NCI-H2196 (cell line): ENCODE measurements at regions not wholly inside any gene's neighbourhood (a gene's known extent, or its start where the extent isn't known, plus 50 kb on each side); places are given as distances from the start of the nearest gene placed in this dataset.

Source experiments
- DNase-seq: peaks from one replicate; lab custom pipeline; 2025; ENCODE audit not compliant: unreplicated experiment; lab: John Stamatoyannopoulos, UW

DNA sequence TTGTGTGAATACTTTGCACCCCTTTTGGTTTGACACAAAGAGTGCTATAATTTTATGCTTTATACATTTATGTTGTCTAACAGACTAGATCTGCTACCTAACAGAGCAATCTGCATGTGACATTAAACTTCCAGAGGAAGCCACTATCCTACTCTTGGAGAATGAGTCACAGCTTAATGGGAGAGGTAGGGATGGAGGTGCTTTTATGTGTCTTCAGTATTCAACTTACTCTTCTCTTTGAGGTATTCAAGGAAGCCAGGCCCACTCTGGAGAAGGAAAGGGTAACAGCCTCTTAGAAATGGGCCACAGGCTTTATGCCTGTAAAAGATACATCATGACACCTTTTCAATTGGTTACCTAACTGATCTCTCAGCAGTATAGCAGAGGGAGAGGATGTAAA lies 85.8 kb upstream of the NEUROD1 start:
- DNase-seq = no peak

DNA sequence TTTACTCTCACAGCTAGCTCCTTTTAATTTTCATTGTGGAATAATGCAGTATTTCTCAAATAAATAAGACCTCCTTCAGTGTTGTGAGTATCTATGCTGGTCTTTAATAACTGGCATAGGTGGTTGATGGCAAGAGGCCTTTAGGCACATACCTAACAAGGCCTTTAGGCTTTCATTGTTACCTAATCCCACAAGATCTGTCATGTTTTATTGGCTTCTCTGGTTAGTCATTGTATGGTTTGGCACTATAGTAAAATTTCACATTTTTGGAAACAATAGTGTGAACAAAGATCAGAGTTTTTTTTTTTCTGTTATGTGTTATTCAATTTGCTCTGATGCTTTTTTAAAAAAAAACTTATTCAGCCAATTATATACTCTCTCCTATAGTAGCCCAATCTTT lies 89.8 kb upstream of the NEUROD1 start:
- no peak for DNase-seq

DNA sequence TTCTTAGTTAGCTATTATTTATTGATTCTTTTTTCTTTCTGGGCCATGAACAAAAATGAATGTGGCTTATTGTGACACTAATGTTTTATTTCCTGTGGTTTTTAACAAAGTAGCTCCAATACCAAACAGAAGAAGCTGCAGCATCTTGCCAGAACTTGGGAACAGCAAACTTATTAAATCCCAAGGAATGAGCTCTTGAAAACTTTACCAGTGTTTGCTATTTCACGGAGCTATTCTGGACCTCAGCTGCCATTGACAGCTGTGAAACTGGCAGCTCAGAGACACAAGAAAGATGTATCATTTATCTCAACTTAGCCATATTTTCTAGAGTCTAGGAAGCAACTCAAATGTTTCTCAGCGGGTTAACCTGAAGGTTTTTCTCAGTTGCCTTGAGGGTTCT lies 91.0 kb upstream of the NEUROD1 start:
- no peak for DNase-seq

DNA sequence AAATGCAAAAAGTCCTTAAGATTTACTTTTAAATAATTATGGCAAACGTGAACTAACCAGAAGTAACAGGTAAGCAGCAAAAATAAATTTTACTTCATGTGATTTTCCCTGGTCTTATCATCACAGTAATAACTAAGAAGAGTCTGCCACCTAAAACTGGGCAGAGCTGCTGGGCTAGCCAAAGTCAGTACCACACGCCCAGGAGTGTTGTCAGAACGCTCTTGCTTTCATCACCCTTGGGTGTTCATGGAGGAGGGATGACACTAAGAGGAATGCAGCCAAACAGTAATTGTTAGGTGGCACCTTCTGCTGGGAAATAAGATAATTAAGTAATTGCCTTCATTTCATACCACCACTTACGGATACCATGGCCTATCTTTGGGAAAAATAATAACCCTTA lies 92.0 kb upstream of the NEUROD1 start:
- no peak for DNase-seq

DNA sequence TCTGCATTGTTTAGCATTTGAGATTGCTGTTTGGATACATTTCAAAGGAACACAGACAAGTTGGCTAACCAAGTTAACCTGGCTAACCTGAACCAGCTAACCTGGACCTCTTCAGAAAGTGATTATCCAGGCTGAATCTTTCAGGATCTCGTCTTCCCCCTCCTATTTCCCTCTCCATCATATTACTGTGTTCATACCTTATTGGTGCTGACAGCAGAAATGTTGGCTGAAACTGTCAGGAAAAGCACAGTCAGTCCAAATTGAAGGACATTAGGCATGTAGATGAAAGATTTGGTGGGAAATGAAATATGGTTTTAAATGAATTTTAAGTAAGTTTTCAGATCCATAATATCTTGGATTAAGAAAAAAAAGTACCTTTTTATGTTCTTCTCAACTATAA lies 92.5 kb upstream of the NEUROD1 start:
- no peak for DNase-seq

DNA sequence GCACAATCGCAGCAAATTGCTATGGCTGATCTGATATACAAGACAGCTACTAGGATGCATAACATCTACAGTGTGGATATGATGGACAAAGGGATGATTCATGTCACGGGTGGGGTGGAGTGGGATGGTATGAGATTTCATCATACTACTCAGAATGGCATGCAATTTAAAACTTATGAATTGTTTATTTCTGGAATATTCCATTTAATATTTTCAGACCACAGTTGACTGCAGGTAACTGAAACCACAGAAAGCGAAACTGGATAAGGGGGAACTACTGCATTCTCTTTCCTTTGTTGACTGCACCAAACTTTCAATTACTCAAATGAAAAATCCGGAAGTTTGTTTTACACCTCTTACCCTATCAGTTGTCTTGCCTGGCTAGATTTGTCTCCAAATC lies 94.4 kb upstream of the NEUROD1 start:
- DNase-seq = no peak

DNA sequence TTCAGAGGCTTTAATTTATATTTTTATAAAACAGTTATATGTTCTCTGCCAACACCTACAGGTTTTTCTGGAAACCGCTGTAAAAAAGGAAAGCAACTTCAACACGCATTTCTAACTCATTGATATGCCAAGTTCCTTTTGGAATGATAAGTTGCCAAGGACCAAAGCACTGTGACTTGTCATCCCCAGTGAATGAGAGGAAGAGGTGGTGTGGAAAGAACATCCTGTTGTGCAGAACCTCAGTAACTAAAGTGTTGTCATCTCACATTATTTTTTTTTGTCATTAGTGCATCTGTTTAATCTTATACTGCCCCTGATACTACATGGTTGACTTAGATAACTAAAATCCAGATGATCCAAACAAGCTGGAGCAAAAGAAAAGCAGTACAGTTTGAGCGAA lies 96.0 kb upstream of the NEUROD1 start:
- no peak for DNase-seq

DNA sequence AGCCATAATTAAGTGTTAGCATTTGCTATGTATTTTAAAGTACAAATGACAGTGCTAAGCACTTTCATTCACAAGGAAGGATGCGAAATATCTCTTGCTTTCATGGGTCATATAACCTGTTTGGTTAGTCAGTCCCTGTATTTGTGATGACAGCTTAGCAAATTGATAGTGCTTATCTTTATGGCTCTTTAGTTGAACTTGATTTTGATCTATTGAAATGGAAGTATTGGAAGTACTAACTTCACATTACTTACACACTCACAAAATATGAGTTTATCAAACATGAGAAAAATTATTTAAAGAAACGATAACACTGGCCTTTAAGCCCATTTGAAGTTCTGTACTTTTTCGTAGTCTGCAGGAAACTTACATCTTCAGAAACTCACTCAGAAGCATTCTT lies 97.4 kb upstream of the NEUROD1 start:
- DNase-seq = no peak

DNA sequence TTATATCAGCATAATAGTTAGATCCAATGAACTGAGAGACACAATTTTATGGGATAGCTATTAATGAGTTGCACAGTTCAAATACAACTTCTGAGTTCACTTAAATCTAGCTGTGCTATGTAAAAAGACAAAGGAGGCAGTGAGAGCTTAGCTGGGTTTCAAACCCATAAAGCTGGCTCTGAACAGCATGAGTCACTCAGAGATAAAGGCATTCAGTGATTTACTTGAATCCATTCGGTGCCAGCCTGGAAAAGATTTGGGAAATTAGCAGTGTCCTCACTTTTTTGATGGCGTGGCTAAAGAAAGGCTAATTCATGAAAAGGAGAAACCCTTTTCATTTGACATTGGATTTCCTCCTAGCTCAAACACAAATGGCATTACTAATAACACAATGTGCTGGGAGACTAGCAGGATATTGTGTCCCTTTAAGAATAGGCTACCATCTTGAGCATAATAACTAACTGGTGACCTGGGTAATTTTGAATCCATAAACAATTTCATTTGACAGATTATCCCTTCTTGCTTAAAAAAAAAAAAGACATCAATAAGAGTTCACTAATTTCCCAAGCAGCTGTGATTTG lies 98.4 kb upstream of the NEUROD1 start:
- no peak for DNase-seq

DNA sequence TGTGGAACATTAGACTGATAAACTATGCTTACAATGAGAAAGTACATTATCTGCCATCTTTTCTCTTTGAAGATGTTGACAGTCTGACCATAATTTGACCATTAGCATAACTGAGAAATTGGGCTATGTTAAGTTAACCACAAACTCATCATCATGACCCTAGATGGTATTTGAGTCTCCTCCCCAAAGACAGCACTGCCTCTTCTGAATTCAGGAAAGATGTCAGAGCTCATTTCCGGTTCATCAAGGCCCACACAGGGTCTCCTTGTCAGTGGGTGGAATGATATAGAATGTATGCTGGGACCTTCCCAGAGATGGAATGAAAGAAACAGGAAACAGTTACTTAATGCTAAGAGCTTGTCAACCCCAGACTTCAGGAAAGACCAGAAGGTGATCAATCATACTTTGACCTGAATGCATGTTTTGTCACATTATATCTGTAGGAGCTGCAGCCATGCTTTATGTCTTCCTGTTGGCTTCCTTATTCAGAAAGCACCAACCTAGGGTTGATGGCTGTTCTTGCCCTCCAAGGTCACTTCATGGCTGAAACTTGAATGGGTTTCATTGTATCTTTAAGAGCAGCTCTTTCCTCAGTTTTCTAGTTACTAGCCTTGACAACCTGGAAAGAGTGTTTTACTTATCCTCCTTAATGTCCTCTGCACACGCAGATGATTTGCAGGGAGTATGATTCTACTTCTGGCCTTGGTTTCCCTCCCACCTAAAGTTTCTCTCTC lies 99.1 kb upstream of the NEUROD1 start:
- no peak for DNase-seq

DNA sequence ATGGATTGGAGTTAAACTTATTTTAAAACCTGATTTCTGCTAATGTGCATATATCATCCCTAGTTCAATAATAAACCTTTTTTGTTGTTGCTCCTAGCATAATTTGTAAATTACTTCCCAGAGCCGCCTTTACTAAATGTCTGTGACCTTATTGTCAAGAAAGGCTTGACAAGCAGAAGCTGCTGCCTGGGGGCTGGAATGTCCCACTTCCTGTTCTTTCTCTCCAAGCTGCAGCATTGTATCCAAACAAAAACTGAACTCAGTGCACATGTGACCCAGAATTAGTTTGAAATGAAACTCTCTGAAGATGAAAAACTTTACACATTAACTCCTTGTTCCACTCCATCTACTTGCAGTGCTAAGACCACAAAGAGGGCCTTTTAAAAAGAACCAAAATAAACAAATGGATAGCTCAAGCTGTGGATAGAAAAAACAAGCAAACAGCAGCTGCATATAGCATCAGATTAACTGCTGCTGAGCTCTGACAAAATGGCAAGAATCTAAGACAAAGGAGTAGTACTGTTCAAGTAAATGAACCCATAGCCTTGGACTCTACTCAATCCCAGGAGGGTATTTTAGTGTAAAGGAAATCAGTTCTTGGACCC lies 99.8 kb upstream of the NEUROD1 start:
- no peak for DNase-seq

DNA sequence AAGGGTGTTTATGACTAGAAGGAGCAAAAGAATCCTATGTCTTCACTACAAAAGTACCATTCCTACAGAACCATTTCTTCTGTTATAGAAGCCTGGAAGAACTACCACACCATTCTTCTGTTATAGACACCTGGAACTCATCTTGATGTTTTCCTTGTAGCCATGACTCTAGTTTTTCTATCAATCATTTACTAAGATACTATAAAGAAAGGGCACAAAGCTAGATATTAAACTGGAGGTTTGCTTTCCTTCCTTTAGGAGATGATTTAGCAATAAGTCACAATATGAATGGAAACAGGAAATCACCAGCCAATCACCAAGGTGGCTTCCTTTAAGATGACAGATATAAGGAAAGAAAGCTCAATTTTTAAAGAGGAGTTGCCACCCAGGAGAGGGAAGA lies 100.3 kb upstream of the NEUROD1 start:
- DNase-seq = no peak

DNA sequence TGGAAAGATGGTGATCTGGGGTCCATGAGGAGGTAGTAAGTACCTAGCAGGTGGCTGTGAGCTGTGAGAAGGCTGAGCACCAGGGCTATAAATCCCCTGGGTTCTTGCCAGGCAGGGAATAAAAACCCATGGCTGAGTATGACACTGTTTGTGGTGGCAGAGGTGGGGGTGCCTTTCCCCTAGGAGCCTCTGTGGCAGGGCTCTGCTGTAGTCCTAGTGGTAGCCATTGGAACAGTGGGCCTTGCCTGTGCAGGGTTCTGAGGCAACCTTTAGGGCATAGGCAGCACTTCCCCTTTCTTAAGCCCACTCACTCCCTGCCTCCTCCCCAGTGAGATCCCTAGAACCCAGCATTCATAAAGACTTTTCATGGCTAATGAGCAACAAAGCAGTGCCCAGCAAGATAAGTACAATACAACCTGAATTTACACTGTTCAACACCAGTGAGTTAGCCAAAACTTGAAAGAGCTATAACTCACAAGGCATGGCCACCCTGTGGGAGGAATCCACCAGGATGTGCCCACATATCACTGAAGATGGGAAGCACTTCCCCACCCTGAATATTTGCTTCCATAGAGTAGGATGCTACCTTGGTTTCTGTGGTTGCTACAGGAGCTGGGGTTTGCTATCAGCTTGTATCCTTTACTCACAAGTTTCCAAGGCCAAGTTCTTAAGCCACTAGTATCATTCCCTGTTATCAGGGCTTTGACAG lies 100.9 kb upstream of the NEUROD1 start:
- no peak for DNase-seq

DNA sequence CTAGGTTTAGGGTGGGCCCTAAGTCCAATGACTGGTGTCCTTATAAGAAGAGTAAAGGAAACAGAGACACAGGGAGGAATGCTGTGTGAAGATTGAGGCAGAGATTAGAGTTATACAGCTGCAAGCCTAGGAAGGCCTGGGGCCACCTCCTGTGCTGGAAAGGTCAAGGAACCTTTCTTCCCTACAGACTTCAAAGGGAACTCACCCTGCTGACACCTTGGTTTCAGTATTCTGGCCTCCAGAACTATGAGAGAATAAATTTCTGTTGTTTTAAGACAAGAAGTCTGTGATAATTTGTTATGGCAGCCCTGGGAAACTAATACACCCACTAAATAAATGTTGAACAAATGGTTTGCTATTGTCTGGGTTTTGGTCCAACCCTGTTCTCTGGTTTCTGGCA lies 102.3 kb upstream of the NEUROD1 start:
- DNase-seq = no peak

DNA sequence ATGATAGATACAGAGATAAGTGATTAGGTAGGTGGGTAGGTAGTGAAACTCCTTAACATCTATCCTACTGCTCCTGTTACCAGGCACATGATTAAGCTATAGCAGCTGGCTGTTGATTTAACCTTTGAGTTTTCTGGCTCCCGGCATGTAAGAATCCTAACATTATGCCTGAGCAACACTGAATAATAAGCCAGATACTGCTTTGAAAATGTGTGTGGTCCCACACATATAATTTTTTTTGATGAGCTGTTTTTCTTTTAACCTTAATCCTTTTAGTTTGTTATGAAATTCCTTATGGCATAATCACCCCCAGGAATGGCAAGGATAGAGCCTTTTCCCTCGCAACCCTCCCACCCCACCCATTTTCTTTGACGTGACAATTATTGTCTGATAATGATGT lies 104.2 kb upstream of the NEUROD1 start:
- DNase-seq = no peak

DNA sequence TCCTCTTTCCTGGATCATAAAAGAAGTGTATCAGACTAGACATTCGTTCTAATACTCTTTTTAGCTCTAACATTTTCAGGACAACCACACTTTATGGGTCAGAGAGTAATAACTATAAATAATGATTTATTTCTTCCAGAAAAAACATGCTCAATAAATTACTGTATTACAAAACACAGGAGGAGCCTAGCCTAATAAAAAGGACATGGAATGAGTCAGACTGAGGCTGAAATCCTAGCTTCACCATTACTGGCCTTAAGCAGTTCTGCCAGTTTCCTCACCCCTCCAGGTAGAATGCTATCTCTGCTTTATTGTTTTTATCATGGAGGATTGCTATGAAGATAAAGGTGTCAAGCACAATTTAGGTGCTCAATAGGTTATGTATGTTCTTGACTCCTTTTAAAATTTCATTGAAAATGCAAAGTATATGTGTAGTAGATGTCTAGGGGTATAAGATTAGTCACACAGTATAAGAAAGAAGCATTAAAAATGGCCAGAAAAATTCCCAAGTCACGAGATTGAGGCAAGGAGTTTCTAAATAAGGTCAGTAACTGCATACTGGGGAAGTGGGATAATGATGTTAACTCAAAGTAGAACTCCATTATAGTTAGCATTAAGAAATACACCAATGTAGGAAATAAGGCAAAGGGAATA lies 105.5 kb upstream of the NEUROD1 start:
- no peak for DNase-seq

DNA sequence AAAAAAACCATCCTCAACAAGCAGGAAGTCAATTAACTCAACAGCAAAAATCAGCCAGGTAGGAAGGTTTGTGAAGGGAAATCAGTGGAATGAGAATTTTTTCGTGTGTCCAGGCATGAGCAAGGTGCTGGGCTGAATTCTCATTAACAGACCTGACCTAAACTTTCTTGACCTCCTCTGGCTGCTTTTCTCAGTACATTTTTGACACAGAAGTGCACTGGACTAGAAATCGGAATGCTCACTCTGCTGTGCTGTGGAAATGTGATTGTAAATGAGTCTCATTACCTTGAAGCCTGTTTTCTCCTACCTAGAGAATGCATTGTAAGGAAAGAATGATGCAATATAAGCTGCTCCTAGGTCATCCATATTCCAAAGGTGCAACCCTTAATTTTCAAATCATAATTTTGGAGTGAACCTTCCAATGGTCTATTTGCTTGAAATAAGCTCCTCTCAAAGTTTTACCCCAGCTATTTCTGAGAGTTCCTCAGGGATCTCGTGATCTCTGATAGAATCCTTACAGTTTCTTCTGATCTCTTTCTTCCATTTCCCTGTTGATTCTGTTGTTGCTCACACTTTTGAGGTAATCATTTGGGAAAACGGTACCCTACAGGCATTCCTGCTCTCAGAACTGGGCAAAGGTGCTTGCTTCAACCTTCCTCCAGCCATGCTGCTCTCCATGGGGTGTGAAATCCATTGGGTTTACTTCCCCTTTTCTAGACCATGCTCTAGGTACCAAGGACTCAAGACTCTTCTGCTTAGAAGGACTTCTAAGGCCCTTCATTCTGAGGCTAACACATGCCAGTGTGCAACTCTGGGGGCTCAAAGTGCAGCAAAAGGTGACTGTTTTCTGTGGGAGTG lies 104.9 kb upstream of the ITPRID2 start:
- no peak for DNase-seq

DNA sequence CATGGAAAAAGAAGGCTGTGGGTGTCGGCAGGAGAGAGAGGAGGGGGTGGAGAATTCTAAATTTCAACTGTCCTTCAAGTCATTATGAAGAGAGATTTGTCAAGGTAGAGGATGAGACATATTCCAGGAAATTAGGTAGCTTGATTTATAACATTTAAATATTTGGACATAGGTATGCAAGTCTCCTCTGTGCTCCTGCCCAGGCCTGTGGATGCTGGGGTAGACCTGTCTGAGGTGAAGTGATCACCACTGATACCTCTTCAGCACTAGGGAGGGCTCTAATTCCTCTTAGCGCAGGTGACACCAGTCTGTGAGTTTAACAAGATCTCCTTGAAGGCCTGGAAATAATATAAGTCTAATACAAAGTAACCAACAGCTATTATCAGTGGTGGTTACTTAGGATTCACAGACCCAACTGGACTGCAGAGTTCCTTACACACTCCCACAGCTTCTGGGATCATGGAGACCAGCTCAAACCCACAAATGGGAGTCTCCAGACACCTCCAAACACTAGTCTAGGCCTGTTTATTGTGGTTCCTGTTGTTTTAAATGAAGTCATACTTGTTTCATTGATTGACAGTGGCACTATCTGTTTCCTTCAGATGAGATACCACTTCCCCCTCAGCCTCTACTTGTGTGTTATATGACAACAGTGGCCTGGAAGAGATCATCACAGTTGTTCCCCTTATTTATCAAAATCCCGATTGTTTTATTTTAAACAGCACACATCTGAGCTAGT lies 104.1 kb upstream of the ITPRID2 start:
- DNase-seq = no peak

DNA sequence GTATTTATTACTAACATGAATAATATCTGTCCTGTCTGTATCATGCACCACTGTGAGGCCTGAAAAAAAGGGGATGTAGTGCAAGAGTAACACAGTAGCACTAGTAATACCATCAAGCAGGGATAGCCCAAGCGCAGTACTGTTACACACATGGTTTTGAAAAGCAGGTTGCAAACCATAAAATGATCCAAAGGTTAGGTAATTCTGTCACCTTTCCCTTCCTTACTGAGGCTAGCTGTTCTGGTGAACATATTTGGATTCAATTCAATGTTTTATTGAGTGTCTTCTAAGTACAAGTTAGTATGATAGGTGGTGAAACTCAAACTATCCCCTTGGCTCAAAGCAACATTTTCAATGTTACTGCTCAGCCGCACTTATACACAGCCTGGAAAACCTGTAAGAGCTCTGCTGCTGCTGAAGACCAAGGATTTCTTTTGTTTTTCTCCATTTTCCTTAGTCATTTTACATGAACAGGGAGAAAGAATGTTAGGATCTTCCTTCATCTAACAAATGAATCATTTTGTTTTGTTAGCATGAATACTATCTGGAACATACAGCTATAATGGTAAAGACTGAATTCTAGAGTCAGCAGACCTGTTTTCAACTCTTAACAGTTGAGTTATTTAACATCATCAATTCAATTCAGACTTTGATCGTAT lies 102.5 kb upstream of the ITPRID2 start:
- no peak for DNase-seq
